ENCODE measurements at regions not wholly inside any gene's neighbourhood (a gene's known extent, or its start where the extent isn't known, plus 50 kb on each side); places are given as distances from the start of the nearest gene placed in this dataset.
"Not testable (repeated sequence)": the region's sequence is repeated elsewhere in the genome, so short reads cannot be mapped to it uniquely, and the experiment has no call there.

DNA sequence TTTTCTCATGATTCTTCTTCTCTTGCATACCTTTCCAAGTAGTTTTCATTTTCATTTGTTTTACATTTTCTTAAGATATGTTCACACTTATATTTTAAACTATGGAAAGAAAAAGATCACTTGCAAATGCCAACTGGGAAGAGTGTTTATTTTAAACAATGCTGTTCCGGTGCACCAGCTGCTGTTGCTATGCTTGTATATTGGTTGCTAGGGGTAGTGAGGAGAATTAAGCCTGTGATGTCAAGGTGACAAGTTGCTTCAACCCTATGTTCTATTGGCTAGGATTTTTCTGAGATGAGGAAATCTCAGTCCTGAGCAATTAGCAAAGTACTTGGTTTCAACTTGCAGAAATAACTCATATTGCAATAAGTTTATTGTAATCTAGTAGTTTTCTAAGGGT lies 500.1 kb downstream of the MFSD1 start:
- Histone ChIP-seq H3K4me1 (ENCODE audit: control insufficient read depth in 3 of 3, insufficient read depth in 3 of 3, low read length in 3 of 3) (no peaks in the 10 kb centered on the region), H3K9me3 (ENCODE audit: control insufficient read depth in 3 of 3, low read length in 3 of 3) (no peaks in the 10 kb centered on the region), H3K36me3 (ENCODE audit: control insufficient read depth in 3 of 3, insufficient read depth in 3 of 3, low read length in 3 of 3) (no peaks in the 10 kb centered on the region), H3K27ac (ENCODE audit: low read depth, low read length) (no peak overlapping the region), H3K27me3 (ENCODE audit: control insufficient read depth in 3 of 3, insufficient read depth in 3 of 3, low read length in 3 of 3) (no peaks in the 10 kb centered on the region), H3K4me3 (ENCODE audit: low read length in 3 of 3) (no peak overlapping the region), H3K9ac (ENCODE audit: low read depth in 1 of 3, low read length in 3 of 3) (no peak overlapping the region)

DNA sequence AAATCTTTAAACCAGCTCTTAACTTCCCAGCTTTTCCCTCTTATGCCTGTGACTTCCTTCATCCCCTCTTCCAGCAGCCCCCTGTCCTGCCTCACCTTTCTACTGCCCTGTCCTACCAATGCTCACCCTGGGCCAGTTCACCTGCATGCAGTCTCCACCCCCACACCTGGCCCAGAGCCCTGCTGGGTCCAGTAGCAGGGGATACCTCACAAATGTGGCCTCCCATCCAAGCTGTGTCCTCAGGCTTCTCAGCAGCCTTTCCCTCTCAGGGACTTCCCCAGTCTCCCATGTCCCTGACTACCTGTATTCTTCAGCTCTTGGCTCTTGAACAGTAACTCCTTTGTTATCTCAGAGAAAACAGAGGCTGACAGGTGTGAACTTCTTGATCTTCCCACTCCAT lies 503.2 kb downstream of the MFSD1 start:
- no peaks in the 10 kb centered on the region for H3K4me1 ChIP-seq (ENCODE audit: control insufficient read depth in 3 of 3, insufficient read depth in 3 of 3, low read length in 3 of 3)
- H3K9me3 ChIP-seq (ENCODE audit: control insufficient read depth in 3 of 3, low read length in 3 of 3) = no peaks in the 10 kb centered on the region
- H3K4me3 ChIP-seq (ENCODE audit: low read length in 3 of 3) = no peak overlapping the region
- no peaks in the 10 kb centered on the region for H3K36me3 ChIP-seq (ENCODE audit: control insufficient read depth in 3 of 3, insufficient read depth in 3 of 3, low read length in 3 of 3)
- H3K27me3 ChIP-seq (ENCODE audit: control insufficient read depth in 3 of 3, insufficient read depth in 3 of 3, low read length in 3 of 3) = no peaks in the 10 kb centered on the region
- no peak overlapping the region for H3K9ac ChIP-seq (ENCODE audit: low read depth in 1 of 3, low read length in 3 of 3)
- no peak overlapping the region for H3K27ac ChIP-seq (ENCODE audit: low read depth, low read length)

- H3K4me1 ChIP-seq (ENCODE audit: control insufficient read depth in 3 of 3, insufficient read depth in 3 of 3, low read length in 3 of 3); H3K27ac ChIP-seq (ENCODE audit: low read depth, low read length); H3K9me3 ChIP-seq (ENCODE audit: control insufficient read depth in 3 of 3, low read length in 3 of 3): not testable (repeated sequence)
Observed at GRCh38 chr3:159316706-159317105, 514.9 kb downstream of the MFSD1 start.

DNA sequence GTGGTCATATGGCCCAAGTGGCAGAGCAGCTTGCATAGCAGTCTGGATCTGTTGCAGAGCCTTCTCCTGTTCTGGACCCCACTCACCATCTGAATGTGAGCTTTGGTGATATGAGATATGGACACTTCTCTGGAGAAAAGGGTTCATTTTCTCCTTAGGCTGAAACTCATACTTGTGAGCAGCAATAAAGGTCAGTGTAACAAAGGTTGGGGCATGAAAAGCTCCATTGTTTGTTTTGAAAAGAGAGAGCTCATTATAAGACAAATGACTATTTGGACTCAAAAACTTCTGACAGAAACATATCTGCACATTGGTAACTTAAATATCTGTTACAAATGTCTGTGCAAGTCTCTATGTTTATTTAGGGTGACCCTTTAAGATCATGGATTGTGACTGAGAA lies 517.3 kb downstream of the MFSD1 start:
- H3K36me3 ChIP-seq (ENCODE audit: control insufficient read depth in 3 of 3, insufficient read depth in 3 of 3, low read length in 3 of 3) = no peaks in the 10 kb centered on the region
- H3K27me3 ChIP-seq (ENCODE audit: control insufficient read depth in 3 of 3, insufficient read depth in 3 of 3, low read length in 3 of 3) = no peaks in the 10 kb centered on the region
- no peak overlapping the region for H3K9ac ChIP-seq (ENCODE audit: low read depth in 1 of 3, low read length in 3 of 3)
- no peaks in the 10 kb centered on the region for H3K4me1 ChIP-seq (ENCODE audit: control insufficient read depth in 3 of 3, insufficient read depth in 3 of 3, low read length in 3 of 3)
- H3K27ac ChIP-seq (ENCODE audit: low read depth, low read length) = no peak overlapping the region
- peaks cover 0 to 3% (median 0%) of the 10 kb centered on the region in 3 donors for H3K9me3 ChIP-seq (ENCODE audit: control insufficient read depth in 3 of 3, low read length in 3 of 3)
- H3K4me3 ChIP-seq (ENCODE audit: low read length in 3 of 3) = no peak overlapping the region

More at GRCh38 chr3:159316706-159317105, 514.9 kb downstream of the MFSD1 start:
- not testable (repeated sequence) for H3K27me3 ChIP-seq (ENCODE audit: control insufficient read depth in 3 of 3, insufficient read depth in 3 of 3, low read length in 3 of 3); H3K36me3 ChIP-seq (ENCODE audit: control insufficient read depth in 3 of 3, insufficient read depth in 3 of 3, low read length in 3 of 3); H3K4me3 ChIP-seq (ENCODE audit: low read length in 3 of 3); H3K9ac ChIP-seq (ENCODE audit: low read depth in 1 of 3, low read length in 3 of 3)

DNA sequence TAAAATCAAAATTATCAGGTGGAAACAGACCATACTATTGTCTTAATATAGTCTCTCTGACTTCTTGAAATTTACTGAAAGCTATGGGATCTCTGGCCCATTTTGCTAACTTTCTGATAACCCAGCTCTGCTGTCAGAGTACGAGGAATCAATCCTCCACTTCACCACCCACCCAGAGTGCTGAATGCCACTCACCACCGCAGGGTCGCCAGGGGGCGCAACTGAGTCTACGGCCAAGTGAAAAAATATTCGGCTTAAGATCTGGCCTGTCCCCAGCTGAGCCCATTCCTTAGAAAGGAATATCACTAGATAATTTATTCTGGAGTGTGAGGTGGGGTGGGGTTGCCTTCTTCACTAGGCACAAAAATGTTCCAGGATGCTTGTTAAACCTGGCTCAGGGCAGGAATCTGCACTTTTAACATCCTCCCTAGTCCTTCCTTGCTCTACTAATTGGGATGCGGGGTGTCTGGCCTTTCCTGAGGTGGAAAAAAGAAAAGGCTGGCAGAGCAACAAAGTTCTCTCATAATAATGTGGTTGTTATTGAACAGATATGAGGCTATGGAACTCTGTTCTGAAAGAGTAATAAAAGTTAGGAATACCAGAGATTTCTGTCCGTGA lies 520.6 kb downstream of the MFSD1 start:
- no peaks in the 10 kb centered on the region for H3K27me3 ChIP-seq (ENCODE audit: control insufficient read depth in 3 of 3, insufficient read depth in 3 of 3, low read length in 3 of 3)
- no peak overlapping the region for H3K4me3 ChIP-seq (ENCODE audit: low read length in 3 of 3)
- H3K36me3 ChIP-seq (ENCODE audit: control insufficient read depth in 3 of 3, insufficient read depth in 3 of 3, low read length in 3 of 3) = no peaks in the 10 kb centered on the region

GRCh38 chr3:159323848-159324247 lies 522.0 kb downstream of the MFSD1 start:
- Histone ChIP-seq H3K9me3 (ENCODE audit: control insufficient read depth in 3 of 3, low read length in 3 of 3) (no peaks in the 10 kb centered on the region), H3K27ac (ENCODE audit: low read depth, low read length) (no peak overlapping the region), H3K4me1 (ENCODE audit: control insufficient read depth in 3 of 3, insufficient read depth in 3 of 3, low read length in 3 of 3) (no peaks in the 10 kb centered on the region), H3K9ac (ENCODE audit: low read depth in 1 of 3, low read length in 3 of 3) (no peak overlapping the region), H3K4me3 (ENCODE audit: low read length in 3 of 3) (no peak overlapping the region), H3K36me3 (ENCODE audit: control insufficient read depth in 3 of 3, insufficient read depth in 3 of 3, low read length in 3 of 3) (no peaks in the 10 kb centered on the region), H3K27me3 (ENCODE audit: control insufficient read depth in 3 of 3, insufficient read depth in 3 of 3, low read length in 3 of 3) (no peaks in the 10 kb centered on the region)

More for the DNA sequence above, 520.6 kb downstream of the MFSD1 start:
- Histone ChIP-seq H3K4me1 (ENCODE audit: control insufficient read depth in 3 of 3, insufficient read depth in 3 of 3, low read length in 3 of 3) (no peaks in the 10 kb centered on the region), H3K9me3 (ENCODE audit: control insufficient read depth in 3 of 3, low read length in 3 of 3) (no peaks in the 10 kb centered on the region), H3K27ac (ENCODE audit: low read depth, low read length) (no peak overlapping the region), H3K9ac (ENCODE audit: low read depth in 1 of 3, low read length in 3 of 3) (no peak overlapping the region)

DNA sequence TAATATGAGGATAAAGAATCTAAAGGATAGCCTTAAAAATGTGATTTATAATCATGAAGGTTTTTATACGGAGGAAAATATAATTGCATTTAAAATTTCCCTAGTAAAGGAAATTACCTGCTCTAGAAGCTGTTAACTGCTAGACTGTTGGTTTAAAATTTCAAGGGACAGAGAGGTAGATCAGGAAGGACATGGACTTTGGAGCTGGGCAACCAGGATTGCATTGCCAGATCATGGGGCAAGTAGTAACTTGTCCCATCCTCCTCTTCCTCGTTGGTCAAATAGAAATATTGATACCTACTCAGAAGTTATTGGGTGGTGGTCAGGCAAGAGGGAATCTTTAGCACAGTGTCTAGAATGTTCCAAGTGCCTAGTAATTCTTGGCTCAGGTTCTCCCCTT lies 525.1 kb downstream of the MFSD1 start:
- Histone ChIP-seq H3K4me1 (ENCODE audit: control insufficient read depth in 3 of 3, insufficient read depth in 3 of 3, low read length in 3 of 3) (no peaks in the 10 kb centered on the region), H3K27ac (ENCODE audit: low read depth, low read length) (no peak overlapping the region), H3K9me3 (ENCODE audit: control insufficient read depth in 3 of 3, low read length in 3 of 3) (no peaks in the 10 kb centered on the region), H3K36me3 (ENCODE audit: control insufficient read depth in 3 of 3, insufficient read depth in 3 of 3, low read length in 3 of 3) (no peaks in the 10 kb centered on the region), H3K27me3 (ENCODE audit: control insufficient read depth in 3 of 3, insufficient read depth in 3 of 3, low read length in 3 of 3) (no peaks in the 10 kb centered on the region), H3K9ac (ENCODE audit: low read depth in 1 of 3, low read length in 3 of 3) (no peak overlapping the region), H3K4me3 (ENCODE audit: low read length in 3 of 3) (no peak overlapping the region)

- H3K9me3 ChIP-seq (ENCODE audit: control insufficient read depth in 3 of 3, low read length in 3 of 3) = no peaks in the 10 kb centered on the region
- H3K27me3 ChIP-seq (ENCODE audit: control insufficient read depth in 3 of 3, insufficient read depth in 3 of 3, low read length in 3 of 3) = no peaks in the 10 kb centered on the region
- H3K36me3 ChIP-seq (ENCODE audit: control insufficient read depth in 3 of 3, insufficient read depth in 3 of 3, low read length in 3 of 3) = no peaks in the 10 kb centered on the region
- H3K4me3 ChIP-seq (ENCODE audit: low read length in 3 of 3) = no peak overlapping the region
- no peaks in the 10 kb centered on the region for H3K4me1 ChIP-seq (ENCODE audit: control insufficient read depth in 3 of 3, insufficient read depth in 3 of 3, low read length in 3 of 3)
- no peak overlapping the region for H3K9ac ChIP-seq (ENCODE audit: low read depth in 1 of 3, low read length in 3 of 3)
- H3K27ac ChIP-seq (ENCODE audit: low read depth, low read length) = no peak overlapping the region
Observed at GRCh38 chr3:159332535-159333099, 530.8 kb downstream of the MFSD1 start.

GRCh38 chr3:159339131-159339530 lies 537.3 kb downstream of the MFSD1 start:
- H3K36me3 ChIP-seq (ENCODE audit: control insufficient read depth in 3 of 3, insufficient read depth in 3 of 3, low read length in 3 of 3) = no peaks in the 10 kb centered on the region
- no peak overlapping the region for H3K4me3 ChIP-seq (ENCODE audit: low read length in 3 of 3)
- H3K9ac ChIP-seq (ENCODE audit: low read depth in 1 of 3, low read length in 3 of 3) = no peak overlapping the region
- no peaks in the 10 kb centered on the region for H3K27me3 ChIP-seq (ENCODE audit: control insufficient read depth in 3 of 3, insufficient read depth in 3 of 3, low read length in 3 of 3)
- H3K9me3 ChIP-seq (ENCODE audit: control insufficient read depth in 3 of 3, low read length in 3 of 3) = no peaks in the 10 kb centered on the region
- H3K27ac ChIP-seq (ENCODE audit: low read depth, low read length) = no peak overlapping the region
- H3K4me1 ChIP-seq (ENCODE audit: control insufficient read depth in 3 of 3, insufficient read depth in 3 of 3, low read length in 3 of 3) = no peaks in the 10 kb centered on the region

DNA sequence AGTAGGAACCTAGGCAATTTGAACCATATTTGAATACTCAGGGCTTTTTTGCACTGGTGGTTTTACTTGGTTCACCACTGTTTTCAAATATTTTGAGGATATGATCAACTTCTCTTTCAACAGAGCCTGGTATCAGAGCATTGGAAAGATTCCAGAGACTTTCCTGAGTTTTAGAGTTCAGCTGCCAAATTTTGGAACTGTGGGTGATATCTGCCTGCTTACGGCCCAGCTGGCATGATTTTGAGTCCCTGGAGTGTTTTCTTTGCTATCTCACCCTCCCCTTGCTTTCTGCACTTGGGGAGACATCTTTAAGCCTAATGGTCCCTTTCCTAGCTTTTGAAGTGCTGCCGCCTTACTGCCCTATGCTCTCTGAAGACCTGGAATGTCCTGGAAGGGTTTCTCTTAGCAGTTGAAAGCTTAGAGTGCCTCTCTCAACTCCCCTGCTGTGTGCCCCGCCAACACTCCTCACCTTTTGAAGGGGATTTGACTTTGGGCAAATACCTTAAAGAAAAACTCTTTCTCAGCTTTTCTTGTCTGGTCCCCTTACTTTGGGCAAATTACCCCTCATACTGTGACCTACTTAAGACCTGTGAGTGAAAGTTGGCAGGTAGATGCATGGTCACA lies 539.1 kb downstream of the MFSD1 start:
- no peaks in the 10 kb centered on the region for H3K4me1 ChIP-seq (ENCODE audit: control insufficient read depth in 3 of 3, insufficient read depth in 3 of 3, low read length in 3 of 3)
- H3K36me3 ChIP-seq (ENCODE audit: control insufficient read depth in 3 of 3, insufficient read depth in 3 of 3, low read length in 3 of 3) = no peaks in the 10 kb centered on the region
- H3K4me3 ChIP-seq (ENCODE audit: low read length in 3 of 3) = no peak overlapping the region
- H3K9ac ChIP-seq (ENCODE audit: low read depth in 1 of 3, low read length in 3 of 3) = no peak overlapping the region
- H3K27ac ChIP-seq (ENCODE audit: low read depth, low read length) = no peak overlapping the region
- H3K27me3 ChIP-seq (ENCODE audit: control insufficient read depth in 3 of 3, insufficient read depth in 3 of 3, low read length in 3 of 3) = no peaks in the 10 kb centered on the region
- no peaks in the 10 kb centered on the region for H3K9me3 ChIP-seq (ENCODE audit: control insufficient read depth in 3 of 3, low read length in 3 of 3)
